ENCODE measurements at regions not wholly inside any gene's neighbourhood (a gene's known extent, or its start where the extent isn't known, plus 50 kb on each side); places are given as distances from the start of the nearest gene placed in this dataset.

GRCh38 chr15:70334286-70334685 lies 236.6 kb upstream of the TLE3 start:
- Histone ChIP-seq H3K9me3 (ENCODE audit: low read depth) (no peaks in the 10 kb centered on the region), H2AFZ (no peak overlapping the region), H3K79me2 (no peaks in the 10 kb centered on the region), H3K4me2 (no peak overlapping the region), H3K27me3 (no peaks in the 10 kb centered on the region), H3K9me2 (replicated peaks; ENCODE audit: insufficient read depth) (no peaks in the 10 kb centered on the region), H3K27ac (no peak overlapping the region), H3K4me3 (no peak overlapping the region), H3K4me1 (ENCODE audit: insufficient read depth) (no peaks in the 10 kb centered on the region), H4K20me1 (ENCODE audit: insufficient read depth, poor library complexity, severe bottlenecking) (no peaks in the 10 kb centered on the region), H3K36me3 (replicated peaks; ENCODE audit: insufficient read depth, low read depth) (no peaks in the 10 kb centered on the region)
- no peak for DNase-seq (ENCODE audit: low spot score)
- 95% methylated on average over 5 of the region's 5 CpGs for WGBS (ENCODE audit: low lambda C conversion rate, missing lambda C conversion rate)
- TF ChIP-seq EZH2phosphoT487 (IDR thresholded peaks at IDR 0.05; ENCODE audit: low read depth, severe bottlenecking, unreplicated experiment) (no peak), EZH2 (IDR thresholded peaks at IDR 0.05; ENCODE audit: borderline replicate concordance) (no peak), CTCF (IDR thresholded peaks at IDR 0.05; ENCODE audit: poor library complexity) (no peak)

DNA sequence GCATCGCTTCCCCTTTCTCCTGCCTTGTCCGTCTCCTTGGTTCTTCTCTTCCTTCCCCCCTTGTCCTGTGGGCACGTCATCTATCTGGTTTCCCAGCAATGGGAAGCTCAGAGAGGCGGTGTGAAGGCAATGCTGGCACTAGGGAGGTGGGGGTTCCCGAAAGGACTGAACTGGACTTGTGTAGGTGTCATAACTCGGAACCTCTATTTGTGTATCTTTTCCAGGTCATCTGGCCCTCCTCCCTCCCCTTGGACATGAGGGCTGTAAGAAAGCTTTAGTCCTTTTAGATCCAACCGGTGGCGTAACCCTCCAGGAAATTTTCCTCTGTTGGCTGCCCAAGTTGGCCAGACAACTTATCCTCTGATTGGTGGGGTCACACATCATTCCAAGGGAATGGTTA lies 231.5 kb upstream of the TLE3 start:
- Histone ChIP-seq H3K4me3 (no peak overlapping the region), H3K27ac (no peak overlapping the region), H4K20me1 (ENCODE audit: insufficient read depth, poor library complexity, severe bottlenecking) (no peaks in the 10 kb centered on the region), H3K9me2 (replicated peaks; ENCODE audit: insufficient read depth) (no peaks in the 10 kb centered on the region), H3K27me3 (no peaks in the 10 kb centered on the region), H2AFZ (no peak overlapping the region), H3K9me3 (ENCODE audit: low read depth) (no peaks in the 10 kb centered on the region), H3K36me3 (replicated peaks; ENCODE audit: insufficient read depth, low read depth) (no peaks in the 10 kb centered on the region), H3K79me2 (no peaks in the 10 kb centered on the region), H3K4me2 (no peak overlapping the region), H3K4me1 (ENCODE audit: insufficient read depth) (peaks cover 7% of the 10 kb centered on the region)
- TF ChIP-seq CTCF (IDR thresholded peaks at IDR 0.05; ENCODE audit: poor library complexity) (no peak), EZH2 (IDR thresholded peaks at IDR 0.05; ENCODE audit: borderline replicate concordance) (no peak), EZH2phosphoT487 (IDR thresholded peaks at IDR 0.05; ENCODE audit: low read depth, severe bottlenecking, unreplicated experiment) (no peak)
- 93% methylated on average over 8 of the region's 8 CpGs for WGBS (ENCODE audit: low lambda C conversion rate, missing lambda C conversion rate)
- no peak for DNase-seq (ENCODE audit: low spot score)

DNA sequence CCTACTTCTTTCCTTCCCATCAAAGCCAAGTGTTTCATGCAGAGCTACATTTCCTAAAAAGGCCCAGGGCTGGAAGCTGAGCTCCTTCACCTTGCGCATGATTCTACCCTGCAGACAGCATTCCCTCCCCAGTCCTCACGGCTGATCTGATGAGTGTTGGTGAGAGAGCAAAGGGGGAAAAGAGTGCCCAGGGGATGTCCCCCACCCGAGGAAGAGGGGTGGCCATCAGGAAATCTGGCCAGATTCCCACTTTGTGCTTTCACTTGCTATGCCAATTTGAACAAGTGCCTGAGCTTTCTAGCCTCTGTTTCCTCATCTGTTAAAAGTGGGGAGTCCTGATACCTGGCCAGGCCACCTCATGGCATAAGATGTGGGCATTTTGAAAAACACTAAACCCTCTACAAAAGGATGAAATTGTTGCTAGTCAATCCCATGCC lies 231.0 kb upstream of the TLE3 start:
- no peak overlapping the region for H2AFZ ChIP-seq
- H3K9me3 ChIP-seq (ENCODE audit: low read depth), result no peaks in the 10 kb centered on the region
- no peak for DNase-seq (ENCODE audit: low spot score)
- H3K36me3 ChIP-seq (replicated peaks; ENCODE audit: insufficient read depth, low read depth), result no peaks in the 10 kb centered on the region
- WGBS (ENCODE audit: low lambda C conversion rate, missing lambda C conversion rate), result 77% methylated on average over 3 of the region's 3 CpGs
- no peak for TF ChIP-seq EZH2phosphoT487 (IDR thresholded peaks at IDR 0.05; ENCODE audit: low read depth, severe bottlenecking, unreplicated experiment)
- no peak for TF ChIP-seq EZH2 (IDR thresholded peaks at IDR 0.05; ENCODE audit: borderline replicate concordance)
- TF ChIP-seq CTCF (IDR thresholded peaks at IDR 0.05; ENCODE audit: poor library complexity), result no peak
- no peaks in the 10 kb centered on the region for H4K20me1 ChIP-seq (ENCODE audit: insufficient read depth, poor library complexity, severe bottlenecking)
- no peaks in the 10 kb centered on the region for H3K79me2 ChIP-seq
- no peaks in the 10 kb centered on the region for H3K9me2 ChIP-seq (replicated peaks; ENCODE audit: insufficient read depth)
- H3K4me2 ChIP-seq, result no peak overlapping the region
- no peak overlapping the region for H3K27ac ChIP-seq
- H3K4me1 ChIP-seq (ENCODE audit: insufficient read depth), result peaks cover 11% of the 10 kb centered on the region
- no peak overlapping the region for H3K4me3 ChIP-seq
- H3K27me3 ChIP-seq, result no peaks in the 10 kb centered on the region

All from hepatocyte (in vitro differentiated cells).